Kasumi-1 (cell line): ENCODE measurements at regions not wholly inside any gene's neighbourhood (a gene's known extent, or its start where the extent isn't known, plus 50 kb on each side); places are given as distances from the start of the nearest gene placed in this dataset.
A peak's percentile ranks its signal among the peaks of the same experiment; 100 is the strongest.

Experiments used
- DNase-seq, 2 experiments: peaks; one replicate each; lab custom pipeline; 2025; lab: John Stamatoyannopoulos, UW

DNA sequence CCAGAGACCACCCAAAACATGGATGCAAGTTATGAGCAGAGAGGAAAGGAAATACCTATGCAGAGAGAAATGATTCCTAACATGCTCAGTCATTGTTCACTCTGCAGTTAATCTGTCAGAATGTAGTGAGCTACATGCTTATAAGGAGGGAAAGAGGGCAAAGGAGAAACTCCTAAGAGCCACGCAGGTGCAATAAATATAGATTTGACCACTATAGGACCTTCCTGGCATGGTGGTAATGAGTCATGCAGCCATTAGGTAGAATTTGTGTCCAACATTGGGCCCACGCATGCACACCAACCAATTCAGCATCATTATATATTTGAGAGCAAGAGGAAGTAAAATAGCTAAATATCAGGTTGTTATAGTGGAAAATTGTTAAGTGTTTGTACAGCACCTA, 699.9 kb downstream of the DSC3 start:
- DNase-seq: no peak

- no peak for DNase-seq
Measured at GRCh38 chr18:30334781-30335180, 707.8 kb downstream of the DSC3 start.

DNA sequence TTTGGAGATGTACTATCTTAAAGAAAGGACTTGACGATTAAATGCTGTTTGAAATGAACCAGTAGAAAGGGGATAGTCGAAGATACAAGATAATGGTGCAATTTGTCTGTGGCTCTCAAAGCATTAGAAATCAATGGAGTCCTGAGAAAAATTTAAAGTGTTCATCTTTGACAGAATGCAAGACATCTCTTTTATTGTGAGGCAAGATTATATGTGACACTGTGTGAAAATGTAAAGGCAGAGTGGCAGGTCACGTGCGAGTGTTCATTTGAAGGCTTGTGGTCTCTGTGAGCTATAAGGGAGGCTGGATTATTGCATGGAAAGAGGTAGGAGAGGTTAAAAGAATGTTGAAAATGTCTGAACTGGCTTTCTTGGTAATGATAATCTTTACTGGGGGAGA, 709.2 kb downstream of the DSC3 start:
- no peak for DNase-seq

DNA sequence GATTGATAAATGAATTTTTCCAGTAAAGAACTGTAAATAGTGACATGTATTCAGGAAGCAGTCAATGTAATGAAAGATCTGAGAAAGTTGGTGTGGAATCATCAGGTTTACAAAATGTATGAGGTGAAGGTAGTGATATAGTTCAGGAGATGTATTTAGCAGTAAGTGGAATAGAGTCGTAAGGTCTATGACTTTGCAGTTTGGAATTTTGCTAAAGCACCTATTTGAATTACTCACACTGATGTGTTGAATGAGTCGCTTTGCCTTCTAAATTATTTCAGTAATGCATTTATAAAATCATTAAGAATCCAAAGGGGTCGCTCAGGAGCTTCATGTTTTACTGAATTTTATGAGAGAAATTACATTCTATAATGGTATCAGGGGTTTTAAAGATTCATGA, 713.7 kb downstream of the DSC3 start:
- no peak for DNase-seq

DNA sequence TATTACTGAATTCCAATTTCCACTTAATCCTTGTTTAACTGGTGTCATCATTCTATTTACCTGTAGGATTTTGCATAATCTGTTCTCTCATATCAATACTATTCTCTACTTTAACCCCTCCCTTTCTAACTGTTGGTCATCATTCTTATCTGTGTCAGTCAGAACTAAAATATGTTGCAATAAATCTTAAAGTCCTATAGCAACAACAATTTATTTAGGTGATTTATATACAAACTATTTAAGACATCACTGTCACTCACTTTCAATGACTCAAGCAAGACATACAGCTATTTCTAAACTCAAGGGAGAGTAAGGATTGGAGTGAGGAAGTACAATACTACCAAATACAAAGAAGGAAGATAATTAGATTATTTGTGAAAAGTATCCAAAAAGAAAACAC, 740.4 kb downstream of the DSC3 start:
- DNase-seq: no peak

DNA sequence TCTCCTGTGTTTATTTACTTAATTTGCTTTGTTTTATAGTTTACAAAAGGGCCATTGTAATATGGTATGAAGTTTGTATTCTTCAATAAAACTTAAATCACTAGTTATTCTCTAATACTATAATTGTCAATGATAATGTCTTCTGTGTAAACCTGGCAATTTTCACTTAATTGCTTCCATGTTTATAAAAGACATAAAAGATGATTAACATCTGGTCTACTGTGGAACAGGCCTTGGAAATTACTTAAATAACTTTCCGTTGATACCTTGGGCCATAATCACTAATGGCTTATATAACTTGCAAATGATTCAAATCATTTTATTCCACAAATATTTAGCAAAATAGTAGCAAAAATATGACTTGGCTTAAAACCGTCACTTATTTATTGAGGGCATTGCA, 743.8 kb downstream of the DSC3 start:
- no peak for DNase-seq

GRCh38 chr18:30288662-30289414, 753.7 kb downstream of the DSC3 start:
- no peak for DNase-seq

- DNase-seq: peak; percentile 49 to 78
Measured at GRCh38 chr18:30280861-30281470, 761.6 kb downstream of the DSC3 start.

GRCh38 chr18:30280186-30280585, 762.4 kb downstream of the DSC3 start:
- DNase-seq: no peak

DNA sequence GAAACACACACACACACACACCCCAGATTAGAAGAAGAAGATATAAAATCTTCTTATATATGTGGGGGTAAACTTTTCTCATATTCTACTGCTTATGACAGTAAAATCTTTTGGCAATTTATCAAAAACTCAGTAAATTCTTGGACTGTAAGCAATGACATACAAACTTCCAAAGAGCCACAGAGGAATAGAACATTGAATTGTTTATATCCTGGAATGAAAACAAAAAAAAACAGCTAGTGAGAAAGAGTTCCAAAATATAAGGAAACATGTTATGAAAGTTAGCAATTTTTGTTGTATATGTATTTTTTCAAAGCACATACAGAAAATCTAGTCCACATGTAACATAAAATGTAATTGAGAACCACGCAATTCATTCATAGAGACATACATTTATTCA, 764.9 kb downstream of the DSC3 start:
- DNase-seq: no peak

- DNase-seq: no peak
Measured at GRCh38 chr18:30271716-30272115, 770.8 kb downstream of the DSC3 start.

DNA sequence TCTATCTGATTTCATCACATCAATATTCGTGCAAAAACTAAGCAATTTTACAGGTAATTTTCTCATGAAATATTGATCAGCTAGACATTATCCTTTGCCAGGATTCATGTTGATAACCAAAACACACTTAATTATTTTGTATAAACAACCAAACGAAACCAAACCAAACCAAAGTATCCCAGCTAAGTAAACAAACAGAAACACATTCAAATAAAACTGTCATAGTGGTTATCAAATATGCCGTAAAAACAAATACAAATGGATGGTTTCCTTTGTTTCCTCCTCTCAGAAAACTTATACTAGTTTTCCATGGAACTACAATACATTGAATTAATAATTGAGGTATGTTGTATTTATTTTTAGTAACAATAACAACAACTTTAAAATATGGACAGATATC, 777.4 kb downstream of the DSC3 start:
- no peak for DNase-seq

DNA sequence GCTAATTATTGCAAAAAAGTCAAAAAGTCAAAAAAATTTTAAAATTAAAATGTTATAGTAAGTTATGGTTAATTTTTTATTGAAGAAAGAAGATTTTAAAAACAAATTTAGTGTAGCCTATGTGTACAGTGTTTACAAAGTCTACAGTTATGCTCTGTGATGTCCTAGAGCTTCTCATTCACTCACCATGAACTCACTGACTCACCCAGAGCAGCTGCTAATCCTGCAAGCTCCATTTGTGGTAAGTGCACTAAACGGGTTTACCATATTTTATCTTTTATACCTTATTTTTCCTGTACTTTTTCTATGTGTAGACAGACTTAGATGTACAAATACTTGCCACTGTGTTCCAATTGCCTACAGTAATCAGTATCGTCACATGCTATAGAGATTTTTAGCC, 788.2 kb downstream of the DSC3 start:
- DNase-seq: no peak

DNA sequence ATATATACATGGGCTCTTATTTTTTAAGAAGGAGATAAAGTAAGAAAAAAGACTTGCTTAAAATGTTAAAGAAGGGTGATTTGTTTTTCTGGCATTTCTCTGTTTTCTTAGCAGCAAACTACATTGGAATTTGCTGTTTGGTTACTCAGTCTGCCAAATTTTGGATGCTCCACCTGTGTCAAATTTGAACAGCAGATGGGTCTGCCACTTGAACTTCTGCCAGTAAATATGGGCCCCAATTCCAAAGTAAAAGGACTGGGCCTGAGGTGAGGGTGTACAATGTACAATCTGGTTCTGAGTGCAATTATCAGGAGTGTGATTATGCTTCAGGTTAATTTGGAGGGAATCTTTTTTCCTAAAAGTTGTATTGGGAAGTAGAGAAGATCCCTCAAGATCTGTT, 794.5 kb downstream of the DSC3 start:
- no peak for DNase-seq

GRCh38 chr18:30245766-30246455, 796.6 kb downstream of the DSC3 start:
- DNase-seq: no peak

GRCh38 chr18:30234755-30235154, 807.8 kb downstream of the DSC3 start:
- DNase-seq: peak in 1 of 2 experiments; percentile 3

DNA sequence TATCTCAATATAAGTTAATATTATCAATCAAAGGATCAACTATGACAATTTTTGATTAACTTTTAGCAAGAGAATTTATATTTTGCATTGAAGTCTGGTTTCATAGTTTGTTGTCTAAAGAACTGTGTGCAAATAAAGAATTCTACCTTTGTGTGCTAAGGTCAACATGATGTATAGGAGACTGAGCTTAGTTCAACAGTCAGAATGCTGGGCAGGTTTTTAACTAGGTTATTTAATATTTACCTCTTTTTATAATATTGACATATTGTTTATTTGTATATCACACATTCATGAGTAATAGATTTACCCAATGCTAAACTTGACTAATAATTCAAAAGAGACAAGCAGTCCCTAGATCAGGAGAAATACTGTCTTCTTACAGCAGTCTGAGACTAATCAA, 831.4 kb downstream of the DSC3 start:
- no peak for DNase-seq

GRCh38 chr18:30208546-30208945, 834.0 kb downstream of the DSC3 start:
- DNase-seq: no peak

- DNase-seq: no peak
Measured at GRCh38 chr18:30192216-30192615, 850.3 kb downstream of the DSC3 start.

DNA sequence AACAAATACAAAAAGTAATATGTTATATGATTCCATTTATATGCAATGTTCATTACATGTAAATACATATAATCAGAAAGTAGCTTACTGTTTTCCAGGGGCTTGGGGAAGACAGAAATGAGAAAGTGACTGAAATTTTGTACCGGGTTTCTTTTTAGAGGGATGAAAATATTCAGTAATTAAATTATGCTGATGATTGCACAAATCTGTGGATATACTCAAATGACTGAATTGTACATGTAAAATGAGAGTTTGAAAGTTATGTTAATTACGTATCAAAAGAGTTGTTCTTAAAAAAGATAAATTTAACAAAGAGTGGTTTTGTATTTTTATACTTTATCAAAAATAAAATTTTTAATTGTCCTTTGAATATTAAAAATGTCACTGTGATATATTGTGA, 856.3 kb downstream of the DSC3 start:
- no peak for DNase-seq

- DNase-seq: no peak
Measured at GRCh38 chr18:30177056-30177455, 865.5 kb downstream of the DSC3 start.

- no peak for DNase-seq
Measured at GRCh38 chr18:30175621-30176225, 866.8 kb downstream of the DSC3 start.

GRCh38 chr18:30175061-30175574, 867.4 kb downstream of the DSC3 start:
- DNase-seq: no peak
